Mammary epithelial cell (primary cell): ENCODE measurements at regions not wholly inside any gene's neighbourhood (a gene's known extent, or its start where the extent isn't known, plus 50 kb on each side); places are given as distances from the start of the nearest gene placed in this dataset.

Experiments used
- CTCF ChIP-seq, 2 donors: IDR thresholded peaks in 1 of 2; conservative IDR thresholded peaks in 1 of 2; 2 replicates each; pipeline ENCODE4 v1.5.1; 2011 to 2012; ENCODE audit warnings: inconsistent platforms in 2 of 2, low read length in 2 of 2, mild to moderate bottlenecking in 2 of 2, control low read depth in 1 of 2, low read depth in 1 of 2; ENCODE audit not compliant: insufficient read depth in 1 of 2; ENCODE audit errors: extremely low read depth in 1 of 2
- EZH2 ChIP-seq: IDR thresholded peaks from 2 replicates; pipeline ENCODE4 v1.6.1; 2012; ENCODE audit warnings: low read length, inconsistent platforms, borderline replicate concordance

DNA sequence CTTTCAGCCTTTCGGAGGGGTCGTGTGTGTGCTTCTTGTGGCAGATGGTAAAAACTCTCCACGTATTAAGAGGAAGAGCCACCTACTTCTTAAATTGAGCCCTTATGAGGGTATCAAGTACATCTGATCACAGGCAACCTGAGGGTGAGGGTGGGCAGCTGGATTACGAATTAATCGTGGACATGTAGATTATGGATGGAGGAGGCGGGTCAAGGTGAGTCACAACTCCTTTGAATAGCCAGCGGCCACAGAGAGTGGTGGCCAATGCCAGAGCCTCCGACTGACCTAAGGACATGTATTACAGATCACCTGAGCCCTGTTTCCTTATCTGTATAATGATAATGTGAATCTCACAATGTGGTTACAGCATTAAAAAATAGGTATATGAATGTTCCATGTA lies 1083.9 kb downstream of the SORCS3 start:
- TF ChIP-seq CTCF (conservative IDR thresholded peaks at IDR 0.05 in 1 of 2, IDR thresholded peaks at IDR 0.05 in 1 of 2; ENCODE audit: extremely low read depth in 1 of 2, insufficient read depth in 1 of 2, low read depth in 1 of 2, low read length in 2 of 2) (no peak), EZH2 (no peak)
